Memory B cell (primary cell): ENCODE measurements at regions not wholly inside any gene's neighbourhood (a gene's known extent, or its start where the extent isn't known, plus 50 kb on each side); places are given as distances from the start of the nearest gene placed in this dataset.

Source experiments
- ATAC-seq: fragments of 150-1000 bp; cut with Tn5 transposase; 2 replicates; pipeline ENCODE4 v1.10.0; 2021; ENCODE audit warnings: low read depth, mild to moderate bottlenecking, moderate library complexity
- DNase-seq, 2 donors: peaks; one replicate each; pipeline ENCODE4 v3.0.0; 2022; ENCODE audit warnings: low spot score in 2 of 2
- H3K27ac Mint-ChIP-seq: one replicate; pipeline ENCODE4 v1.8.0; 2022; ENCODE audit warnings: mild to moderate bottlenecking, moderate library complexity, mixed read lengths
- H3K27me3 Mint-ChIP-seq: one replicate; pipeline ENCODE4 v1.8.0; 2022; ENCODE audit warnings: mixed read lengths
- H3K36me3 Mint-ChIP-seq: one replicate; pipeline ENCODE4 v1.8.0; 2022; ENCODE audit warnings: mild to moderate bottlenecking, mixed read lengths
- H3K4me1 Mint-ChIP-seq: one replicate; pipeline ENCODE4 v1.8.0; 2022; ENCODE audit warnings: mixed read lengths
- H3K4me3 Mint-ChIP-seq: one replicate; pipeline ENCODE4 v1.8.0; 2022; ENCODE audit warnings: mild to moderate bottlenecking, moderate library complexity, mixed read lengths
- H3K9me3 Mint-ChIP-seq: one replicate; pipeline ENCODE4 v1.8.0; 2022; ENCODE audit warnings: mixed read lengths

DNA sequence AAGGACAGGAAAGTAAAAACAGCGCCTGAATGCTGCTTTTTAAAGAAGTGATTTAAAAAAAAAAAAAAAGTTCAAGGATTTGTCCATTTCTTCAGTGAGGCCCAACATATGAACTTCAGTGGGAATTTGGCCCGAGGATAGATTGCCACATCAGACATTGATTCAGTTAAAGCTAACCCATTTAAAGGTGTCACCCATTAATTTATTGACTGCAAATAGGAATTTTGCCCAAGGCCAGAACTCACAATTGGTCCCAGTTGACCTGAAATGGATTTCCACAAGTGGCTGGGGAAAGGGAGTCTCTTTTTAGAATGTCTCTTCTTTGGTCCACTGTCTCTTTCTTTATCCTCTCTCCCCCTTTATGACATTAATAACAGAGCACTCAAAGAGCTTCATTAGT, 86.5 kb upstream of the RPL34 start:
- peaks cover 17% of the 10 kb centered on the region for H3K27me3 Mint-ChIP-seq
- H3K27ac Mint-ChIP-seq: no peak overlapping the region
- H3K36me3 Mint-ChIP-seq: no peaks in the 10 kb centered on the region
- no peak for DNase-seq
- no peak for ATAC-seq
- H3K4me1 Mint-ChIP-seq: no peaks in the 10 kb centered on the region
- H3K9me3 Mint-ChIP-seq: no peaks in the 10 kb centered on the region
- H3K4me3 Mint-ChIP-seq: no peak overlapping the region

DNA sequence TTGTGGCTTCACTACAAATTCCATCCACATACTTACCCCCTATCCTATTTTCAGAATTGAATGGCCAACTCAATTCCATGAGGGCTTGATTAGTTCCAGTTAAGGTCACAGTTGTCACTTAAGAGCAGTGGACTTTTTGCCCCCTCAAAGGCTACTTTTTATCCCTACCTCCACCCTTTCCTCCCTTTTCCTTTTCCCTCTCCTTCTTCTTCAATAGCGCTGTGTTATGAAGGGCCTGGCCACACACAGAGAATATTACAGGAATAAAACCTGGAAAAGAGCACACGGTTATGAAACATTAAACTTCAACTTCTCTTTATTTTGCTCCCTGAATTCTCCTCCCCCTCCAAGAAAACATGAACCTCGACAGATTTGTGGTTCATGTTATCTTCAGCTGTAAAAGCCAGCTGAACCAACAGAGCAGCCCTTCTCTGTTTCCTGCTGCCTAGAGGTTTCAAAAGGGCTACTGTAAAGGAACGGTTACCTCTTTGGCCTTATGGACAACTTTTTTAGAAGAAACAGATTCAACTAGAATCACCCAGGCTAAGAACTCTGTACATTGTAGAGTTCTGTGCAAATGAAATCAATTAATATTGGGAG, 87.0 kb upstream of the RPL34 start:
- ATAC-seq (no peak), DNase-seq (no peak)
- Mint-ChIP-seq H3K4me3 (no peak overlapping the region), H3K9me3 (no peaks in the 10 kb centered on the region), H3K27me3 (peaks cover 17% of the 10 kb centered on the region), H3K4me1 (peaks cover 1% of the 10 kb centered on the region), H3K36me3 (no peaks in the 10 kb centered on the region), H3K27ac (no peak overlapping the region)

DNA sequence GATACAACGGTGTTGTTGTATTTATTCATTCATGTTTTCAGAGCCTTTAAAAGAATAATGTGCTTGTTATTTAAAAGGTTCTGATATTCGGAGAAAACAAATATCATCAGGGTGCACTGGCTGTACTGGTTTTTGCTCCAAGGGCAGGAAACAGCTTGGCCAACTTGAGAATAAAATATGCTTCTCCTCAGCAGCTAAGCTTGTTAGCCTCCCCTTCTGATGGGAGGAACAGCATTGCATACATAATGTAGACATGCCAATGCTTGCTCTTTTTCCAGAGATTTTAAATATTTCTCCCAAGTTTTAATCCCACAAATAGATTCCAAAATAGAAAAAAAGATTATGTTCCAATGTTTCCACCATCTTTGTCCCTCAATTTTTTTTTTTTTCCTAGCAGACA, 87.6 kb upstream of the RPL34 start:
- H3K4me1 Mint-ChIP-seq: peaks cover 6% of the 10 kb centered on the region
- no peak overlapping the region for H3K4me3 Mint-ChIP-seq
- ATAC-seq (no peak), DNase-seq (no peak)
- H3K27ac Mint-ChIP-seq: no peak overlapping the region
- H3K9me3 Mint-ChIP-seq: no peaks in the 10 kb centered on the region
- peaks cover 13% of the 10 kb centered on the region for H3K27me3 Mint-ChIP-seq
- no peaks in the 10 kb centered on the region for H3K36me3 Mint-ChIP-seq

DNA sequence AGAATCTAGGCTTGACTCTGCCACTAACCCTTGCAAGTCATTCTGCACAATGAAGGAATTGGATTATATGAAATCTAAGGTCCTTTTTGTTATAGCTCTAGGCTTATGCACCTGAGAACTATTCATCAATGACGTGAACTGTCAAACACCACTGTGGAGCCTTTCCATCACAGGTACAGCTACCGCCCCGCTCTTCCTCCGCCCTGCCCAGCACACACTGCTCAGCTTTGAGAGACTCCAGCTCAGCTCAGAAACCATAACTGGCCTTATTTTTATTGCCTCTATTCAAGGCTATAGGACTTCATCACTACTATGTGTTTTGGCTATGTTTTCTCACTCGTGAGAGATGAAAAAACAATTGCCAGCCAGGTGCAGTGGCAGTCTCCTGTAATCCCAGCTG, 88.2 kb upstream of the RPL34 start:
- no peak overlapping the region for H3K4me3 Mint-ChIP-seq
- H3K27ac Mint-ChIP-seq: no peak overlapping the region
- no peaks in the 10 kb centered on the region for H3K9me3 Mint-ChIP-seq
- peaks cover 13% of the 10 kb centered on the region for H3K27me3 Mint-ChIP-seq
- H3K4me1 Mint-ChIP-seq: peaks cover 6% of the 10 kb centered on the region
- no peaks in the 10 kb centered on the region for H3K36me3 Mint-ChIP-seq
- ATAC-seq (no peak), DNase-seq (no peak)

DNA sequence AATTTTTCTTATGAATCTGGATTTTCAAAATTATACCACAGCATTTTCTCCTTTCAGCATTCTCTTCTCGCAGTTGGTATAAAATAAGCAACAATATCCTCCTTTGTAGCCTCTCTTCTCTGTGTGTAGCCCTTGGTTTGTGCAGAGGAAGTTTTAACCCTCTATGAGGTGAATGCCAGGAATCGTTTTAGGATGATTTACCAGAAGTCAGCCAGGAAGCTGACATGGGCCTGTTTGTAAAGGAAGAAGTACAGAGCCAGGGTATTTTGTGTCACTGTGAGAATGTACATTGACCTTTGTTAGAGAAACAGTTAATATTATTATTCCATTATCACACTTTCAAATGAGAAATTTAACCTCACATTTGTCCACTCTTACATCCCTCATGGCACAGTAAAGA, 88.9 kb upstream of the RPL34 start:
- ATAC-seq: no peak
- Mint-ChIP-seq H3K4me1 (peaks cover 6% of the 10 kb centered on the region), H3K36me3 (no peaks in the 10 kb centered on the region), H3K27ac (no peak overlapping the region), H3K27me3 (peaks cover 13% of the 10 kb centered on the region), H3K4me3 (no peak overlapping the region), H3K9me3 (no peaks in the 10 kb centered on the region)
- DNase-seq: no peak

DNA sequence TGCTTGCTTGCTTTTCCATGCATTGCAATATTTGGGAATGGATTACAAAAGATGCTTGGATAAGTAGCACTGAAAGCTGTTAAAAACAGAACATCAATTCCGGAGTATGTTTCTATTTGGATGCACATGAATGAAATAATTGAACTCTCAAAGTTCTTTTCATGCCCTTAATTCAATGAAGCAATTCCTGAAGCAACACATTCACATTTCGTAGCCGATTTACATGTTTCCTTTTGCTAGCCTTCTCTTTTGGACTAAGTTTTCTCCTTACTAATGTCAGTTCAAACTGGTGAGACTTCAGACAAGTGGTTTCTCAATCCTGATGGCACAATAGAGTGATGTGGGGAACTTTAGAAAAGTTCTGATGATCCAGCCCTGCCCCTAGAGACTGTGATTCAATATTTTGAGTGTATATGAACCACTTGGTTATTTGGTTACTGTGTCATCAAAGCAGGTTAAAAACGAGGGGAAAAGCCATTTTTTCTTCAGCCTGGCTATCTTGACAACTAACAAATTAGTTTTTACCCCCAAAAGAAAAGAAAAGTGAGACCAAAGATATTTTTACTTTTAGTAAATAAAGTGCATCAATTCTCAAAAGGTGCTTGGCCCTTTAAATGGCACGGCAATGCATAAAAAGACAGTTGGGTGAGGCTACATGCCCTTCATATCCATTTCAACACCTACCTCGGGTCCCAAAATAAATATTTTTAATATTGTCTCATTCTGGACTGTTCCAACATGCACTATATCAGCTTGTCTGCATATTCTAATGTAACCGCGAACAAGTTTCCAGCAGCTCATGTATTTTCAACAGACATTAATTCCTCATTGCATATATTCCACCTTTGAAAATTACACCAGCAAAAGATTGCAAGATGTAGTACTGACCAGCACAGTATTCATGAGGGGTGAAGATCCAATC, 90.1 kb upstream of the RPL34 start:
- Mint-ChIP-seq H3K27me3 (peaks cover 10% of the 10 kb centered on the region), H3K9me3 (peaks cover 1% of the 10 kb centered on the region), H3K27ac (no peak overlapping the region), H3K4me1 (peaks cover 6% of the 10 kb centered on the region), H3K36me3 (no peaks in the 10 kb centered on the region), H3K4me3 (no peak overlapping the region)
- no peak for ATAC-seq
- DNase-seq: no peak

DNA sequence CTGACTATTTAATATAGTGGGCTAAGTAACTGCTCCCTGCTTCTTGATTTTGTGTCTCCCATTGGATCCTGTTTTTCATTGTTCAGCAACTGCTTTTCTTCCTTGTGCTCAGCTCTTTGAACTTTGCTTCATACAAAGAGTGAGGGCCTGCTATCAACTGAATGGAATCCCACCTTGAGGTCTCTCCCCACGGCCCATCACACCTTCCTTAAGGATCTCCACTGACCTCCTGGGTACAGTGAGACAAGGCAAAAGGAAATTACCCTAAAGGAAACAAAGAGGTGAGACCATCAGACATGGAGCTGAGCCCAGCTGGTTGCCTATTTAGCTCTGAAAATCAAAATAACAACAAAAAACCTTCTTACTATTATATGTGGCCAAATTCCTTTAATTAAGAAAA, 91.3 kb upstream of the RPL34 start:
- ATAC-seq: no peak
- H3K36me3 Mint-ChIP-seq: no peaks in the 10 kb centered on the region
- H3K4me3 Mint-ChIP-seq: no peak overlapping the region
- DNase-seq: no peak
- peaks cover 6% of the 10 kb centered on the region for H3K4me1 Mint-ChIP-seq
- no peak overlapping the region for H3K27ac Mint-ChIP-seq
- H3K27me3 Mint-ChIP-seq: peaks cover 12% of the 10 kb centered on the region
- peaks cover 5% of the 10 kb centered on the region for H3K9me3 Mint-ChIP-seq

DNA sequence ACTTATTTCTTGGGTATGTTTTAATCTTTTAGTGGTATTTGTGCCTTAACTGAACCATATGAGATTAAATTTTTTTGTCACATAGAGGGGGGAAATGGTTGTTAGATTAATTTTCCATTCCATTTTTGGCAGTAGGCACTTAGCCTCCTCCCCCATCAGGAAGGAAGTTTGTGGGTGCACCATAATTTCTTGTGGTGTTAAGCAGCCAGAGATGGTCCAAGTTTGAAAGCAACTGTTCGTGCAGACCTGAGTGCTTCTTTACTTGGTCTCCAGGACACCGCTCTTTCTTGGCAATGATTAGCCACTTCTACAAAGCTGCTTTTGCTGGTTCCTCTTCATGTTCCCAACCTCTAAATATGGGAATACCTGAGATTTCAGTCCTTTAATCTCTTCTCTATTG, 92.7 kb upstream of the RPL34 start:
- H3K27ac Mint-ChIP-seq: no peak overlapping the region

DNA sequence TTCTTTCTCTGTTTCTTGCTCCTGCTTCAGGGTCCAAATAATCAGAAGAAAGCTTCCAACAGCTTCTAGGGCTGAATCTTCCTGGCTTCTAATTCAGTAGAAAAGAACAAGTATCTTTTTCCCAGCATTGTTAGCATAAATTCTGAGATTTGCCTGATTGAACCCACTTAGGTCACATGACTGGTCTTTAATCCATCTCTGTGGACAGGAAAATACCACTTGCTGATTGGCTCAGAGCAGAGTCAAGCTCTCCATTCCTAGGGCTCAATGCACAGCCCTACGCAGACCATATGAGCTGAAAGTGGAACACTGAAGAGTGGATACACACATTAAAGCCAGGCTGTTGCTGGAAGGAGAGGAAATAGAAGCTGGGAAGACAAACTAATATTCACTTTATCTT, 99.6 kb upstream of the RPL34 start:
- no peak overlapping the region for H3K27ac Mint-ChIP-seq

More for the DNA sequence above, 92.7 kb upstream of the RPL34 start:
- ATAC-seq: no peak
- peaks cover 5% of the 10 kb centered on the region for H3K9me3 Mint-ChIP-seq
- H3K36me3 Mint-ChIP-seq: no peaks in the 10 kb centered on the region
- H3K4me3 Mint-ChIP-seq: no peak overlapping the region
- peaks cover 9% of the 10 kb centered on the region for H3K27me3 Mint-ChIP-seq
- peaks cover 6% of the 10 kb centered on the region for H3K4me1 Mint-ChIP-seq
- no peak for DNase-seq

DNA sequence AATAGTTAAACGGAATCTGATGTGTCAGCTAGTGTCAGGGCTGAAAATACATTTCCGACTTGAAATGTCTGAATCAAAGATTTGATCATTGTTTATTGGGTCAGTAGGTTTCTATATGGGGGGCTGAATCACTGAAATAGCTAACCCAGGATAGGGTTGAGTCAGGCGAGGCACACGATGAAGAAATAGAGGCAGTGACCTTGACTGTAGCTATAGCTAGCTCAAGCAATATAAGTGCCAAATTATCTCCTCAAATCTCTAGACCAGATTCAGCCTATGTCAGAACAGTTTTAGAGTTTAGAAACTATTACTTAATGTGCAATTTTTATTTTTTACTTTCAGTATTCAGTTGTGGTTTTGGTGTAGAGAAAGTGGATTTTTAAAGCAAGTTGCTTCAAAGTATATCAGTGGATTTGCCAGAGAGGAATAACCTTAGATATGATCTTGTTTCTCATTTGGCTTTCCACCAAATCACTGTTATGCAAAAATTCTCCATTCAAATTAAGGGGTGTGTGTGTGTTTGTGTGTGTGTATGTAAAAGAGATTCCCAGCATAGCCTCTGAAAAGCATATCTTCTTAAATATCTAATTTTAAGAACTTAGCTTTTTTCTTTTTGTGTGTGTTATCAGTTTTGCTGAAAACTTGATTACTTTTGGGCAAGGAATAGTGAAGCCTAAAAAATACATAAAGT, 100.3 kb upstream of the RPL34 start:
- DNase-seq: no peak
- no peaks in the 10 kb centered on the region for H3K36me3 Mint-ChIP-seq
- no peak overlapping the region for H3K4me3 Mint-ChIP-seq
- ATAC-seq: no peak
- no peaks in the 10 kb centered on the region for H3K4me1 Mint-ChIP-seq
- no peak overlapping the region for H3K27ac Mint-ChIP-seq
- peaks cover 5% of the 10 kb centered on the region for H3K27me3 Mint-ChIP-seq
- peaks cover 3% of the 10 kb centered on the region for H3K9me3 Mint-ChIP-seq

More for the DNA sequence above, 99.6 kb upstream of the RPL34 start:
- DNase-seq (no peak), ATAC-seq (no peak)
- no peaks in the 10 kb centered on the region for H3K36me3 Mint-ChIP-seq
- H3K4me3 Mint-ChIP-seq: no peak overlapping the region
- H3K9me3 Mint-ChIP-seq: peaks cover 5% of the 10 kb centered on the region
- peaks cover 4% of the 10 kb centered on the region for H3K27me3 Mint-ChIP-seq
- H3K4me1 Mint-ChIP-seq: no peaks in the 10 kb centered on the region

DNA sequence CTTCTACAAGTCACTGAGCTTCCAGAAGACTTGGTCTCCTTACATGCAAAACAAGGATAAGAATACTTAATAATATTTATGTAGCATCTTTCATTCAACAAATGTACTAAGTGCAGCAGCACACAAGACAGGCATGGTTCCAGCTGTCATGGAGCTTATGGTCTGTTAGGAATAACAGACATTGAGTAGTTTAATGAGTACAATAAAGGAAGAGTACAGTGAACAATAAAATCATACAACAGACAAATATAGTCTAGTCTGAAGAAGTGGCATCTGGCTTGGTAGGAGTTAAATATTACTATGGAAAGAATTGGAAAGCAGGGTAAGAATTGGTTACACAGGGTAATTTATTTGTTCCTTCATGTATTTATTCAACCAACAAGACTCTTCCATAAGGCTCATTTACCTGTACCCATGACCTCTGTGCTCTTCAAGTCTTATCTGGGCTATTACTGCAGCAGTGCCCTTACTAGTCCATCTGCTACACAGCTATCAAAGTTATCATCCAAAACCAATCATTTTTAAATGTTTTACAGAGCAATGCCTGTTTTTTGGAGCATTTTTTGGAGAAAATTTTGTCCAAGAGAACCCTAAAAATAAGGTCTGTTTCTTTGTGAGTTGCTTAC, 101.1 kb upstream of the RPL34 start:
- Mint-ChIP-seq H3K4me3 (no peak overlapping the region), H3K4me1 (no peaks in the 10 kb centered on the region), H3K27ac (no peak overlapping the region), H3K27me3 (peaks cover 5% of the 10 kb centered on the region), H3K9me3 (peaks cover 1% of the 10 kb centered on the region), H3K36me3 (no peaks in the 10 kb centered on the region)
- ATAC-seq: no peak
- no peak for DNase-seq

DNA sequence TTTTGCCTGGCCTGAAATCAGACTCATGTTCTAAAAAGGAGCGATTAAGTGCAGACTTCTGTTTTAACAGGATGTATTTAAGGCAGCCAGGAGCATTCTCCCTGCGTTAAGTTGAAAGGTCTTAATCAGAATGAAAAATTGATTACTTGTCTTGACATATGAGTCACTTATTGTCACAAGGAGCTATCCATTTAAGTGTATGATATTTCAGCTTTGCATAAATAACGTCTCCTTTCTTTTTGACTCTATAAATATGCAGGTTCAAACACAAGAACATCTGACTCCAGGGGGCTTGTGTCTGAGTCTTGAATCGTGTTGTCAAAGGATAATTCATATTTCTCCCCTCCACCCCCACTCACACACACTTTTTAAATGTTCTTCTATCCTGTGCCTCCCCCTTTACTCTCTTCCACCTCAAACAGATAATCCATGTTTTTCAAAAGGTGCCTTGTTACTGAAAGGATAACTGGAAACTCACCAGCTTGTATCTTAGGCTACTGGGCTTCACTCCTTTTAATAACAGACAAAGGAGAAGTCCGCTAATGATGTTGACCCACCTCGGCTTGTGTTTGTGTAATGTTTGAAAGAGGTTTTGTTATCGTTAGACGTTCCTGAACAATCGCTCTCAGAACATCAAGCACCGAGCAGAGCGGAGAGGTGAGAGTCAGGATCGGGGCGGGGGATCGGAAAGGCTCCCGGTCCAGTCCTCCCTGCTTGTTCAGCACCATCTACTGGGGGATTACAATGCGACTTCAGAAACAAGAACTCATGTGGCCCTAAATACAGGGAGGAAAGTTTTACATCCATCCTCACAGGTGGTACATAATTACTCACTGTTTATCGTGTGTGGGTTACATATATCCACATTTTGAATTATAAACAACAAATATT, 107.5 kb upstream of the RPL34 start:
- H3K4me3 Mint-ChIP-seq: no peak overlapping the region
- ATAC-seq: no peak
- DNase-seq: no peak
- H3K4me1 Mint-ChIP-seq: peaks cover 3% of the 10 kb centered on the region
- no peaks in the 10 kb centered on the region for H3K36me3 Mint-ChIP-seq
- H3K27ac Mint-ChIP-seq: no peak overlapping the region
- peaks cover 5% of the 10 kb centered on the region for H3K9me3 Mint-ChIP-seq
- H3K27me3 Mint-ChIP-seq: peaks cover 10% of the 10 kb centered on the region

DNA sequence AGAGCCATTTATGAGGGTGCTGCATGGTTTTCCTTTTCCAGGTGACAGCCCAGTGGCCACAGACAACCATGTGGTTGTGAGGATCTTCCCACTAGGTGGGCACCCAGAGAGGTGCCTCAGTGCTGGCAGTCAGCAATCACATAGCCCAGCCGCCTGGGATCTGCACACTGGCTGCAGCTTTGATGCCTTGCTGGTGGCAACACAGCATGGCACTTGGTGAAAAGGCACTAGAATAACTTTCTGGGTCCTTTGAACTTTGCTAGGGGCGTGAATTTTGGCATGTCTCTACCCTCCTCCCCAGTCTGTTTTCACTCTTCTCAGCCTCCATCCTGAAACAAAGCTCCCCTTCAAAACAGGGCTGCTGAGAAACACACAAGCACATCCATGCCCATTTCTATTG, 108.8 kb upstream of the RPL34 start:
- H3K4me3 Mint-ChIP-seq: no peak overlapping the region
- peaks cover 9% of the 10 kb centered on the region for H3K27me3 Mint-ChIP-seq
- H3K27ac Mint-ChIP-seq: no peak overlapping the region
- no peaks in the 10 kb centered on the region for H3K36me3 Mint-ChIP-seq
- H3K9me3 Mint-ChIP-seq: peaks cover 11% of the 10 kb centered on the region
- H3K4me1 Mint-ChIP-seq: peaks cover 3% of the 10 kb centered on the region
- no peak for ATAC-seq
- DNase-seq: no peak
